GF-D8 (cell line): ENCODE measurements at regions not wholly inside any gene's neighbourhood (a gene's known extent, or its start where the extent isn't known, plus 50 kb on each side); places are given as distances from the start of the nearest gene placed in this dataset.

Experiments
- DNase-seq: peaks from one replicate; lab custom pipeline; 2025; lab: John Stamatoyannopoulos, UW

DNA sequence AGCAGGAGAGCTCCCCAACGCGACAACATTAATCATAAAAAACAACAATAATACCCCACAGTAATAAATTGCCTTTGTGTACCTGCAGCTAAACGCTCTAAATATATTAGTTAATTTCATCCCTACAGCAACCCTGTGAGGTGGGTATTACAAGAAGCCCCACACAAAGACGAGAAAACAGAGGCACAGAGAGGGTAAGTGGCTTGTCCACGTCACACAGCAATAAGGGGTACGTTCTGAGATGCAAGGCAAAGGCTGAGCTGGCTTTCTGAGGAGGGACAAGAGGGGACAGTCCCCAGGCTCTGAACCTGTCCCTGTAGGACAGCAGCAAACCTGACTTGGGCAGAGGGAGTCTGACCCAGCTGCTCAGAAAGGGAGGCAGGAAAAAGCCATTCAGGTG, 78.2 kb downstream of the NCOR2 start:
- no peak for DNase-seq

DNA sequence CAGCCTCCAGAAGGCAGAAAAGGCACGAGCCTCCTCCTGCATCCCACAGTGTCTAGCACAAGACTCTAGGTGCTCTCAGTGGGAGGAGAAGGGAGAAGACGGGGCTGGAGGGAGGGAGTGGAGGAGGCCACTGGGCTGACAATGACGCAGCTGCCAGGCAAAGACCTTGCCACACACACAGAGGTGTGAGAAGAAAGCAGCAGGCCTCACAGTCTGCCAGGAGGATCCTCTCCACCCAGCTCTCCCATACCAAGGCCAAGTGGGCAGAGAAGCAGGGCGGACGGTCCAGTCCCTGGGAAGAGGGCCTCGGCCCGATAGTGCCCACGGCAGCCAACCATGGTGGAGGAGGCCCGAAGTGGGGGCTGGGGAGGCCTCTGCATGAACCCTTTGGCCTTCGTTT, 78.9 kb downstream of the NCOR2 start:
- no peak for DNase-seq

DNA sequence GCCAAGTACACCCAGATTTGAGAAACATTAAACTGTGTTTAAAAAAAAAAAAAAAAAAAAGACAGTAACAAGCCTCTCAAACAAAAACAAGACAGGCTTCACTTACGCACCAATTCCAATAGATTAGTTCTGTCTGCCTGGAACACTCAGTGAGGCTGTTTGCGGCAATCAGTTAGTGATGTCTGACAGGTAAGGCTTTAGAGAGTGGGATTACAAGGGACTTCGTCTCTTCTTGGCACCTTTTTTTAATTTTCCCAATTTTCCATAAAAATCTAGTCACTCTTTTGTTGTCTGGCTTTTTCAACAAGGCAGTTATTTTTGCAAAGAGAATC, 79.6 kb downstream of the NCOR2 start:
- no peak for DNase-seq

DNA sequence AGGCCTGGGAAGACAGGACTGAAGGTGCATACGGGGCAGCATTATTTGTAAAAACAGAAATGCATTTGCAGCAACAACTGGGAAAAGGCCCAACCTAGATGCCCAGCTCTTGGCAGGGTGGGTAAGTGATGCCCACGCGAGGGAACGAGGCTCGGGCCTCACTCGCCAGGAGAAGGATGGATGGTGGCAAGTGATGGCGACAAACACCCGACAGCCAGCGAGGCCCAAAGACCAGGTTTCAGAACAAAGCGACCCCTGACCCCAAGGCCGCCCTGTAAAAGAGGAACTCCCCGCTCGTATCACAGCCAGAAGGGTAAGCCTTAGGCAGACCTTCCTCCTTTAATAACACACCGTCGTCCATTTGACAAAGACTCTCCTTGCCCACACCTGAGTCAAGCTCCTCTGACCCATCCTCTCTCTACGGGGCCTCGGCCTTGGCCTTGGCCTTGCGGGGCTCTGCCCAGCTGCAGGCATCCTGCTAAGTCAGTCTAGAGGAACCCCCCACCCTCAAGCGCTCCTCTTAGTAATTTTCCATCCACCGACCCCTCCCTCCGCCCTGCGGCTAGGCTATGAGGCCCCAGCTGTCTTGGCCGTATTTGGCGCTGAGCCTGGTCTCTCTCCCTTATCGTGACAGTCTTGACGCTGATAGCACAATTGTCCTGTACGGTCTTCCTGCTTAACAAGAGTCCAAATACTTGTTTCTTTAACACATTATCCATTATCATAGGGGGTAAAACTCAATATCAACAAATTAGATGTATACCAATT, 80.2 kb downstream of the NCOR2 start:
- DNase-seq: no peak

DNA sequence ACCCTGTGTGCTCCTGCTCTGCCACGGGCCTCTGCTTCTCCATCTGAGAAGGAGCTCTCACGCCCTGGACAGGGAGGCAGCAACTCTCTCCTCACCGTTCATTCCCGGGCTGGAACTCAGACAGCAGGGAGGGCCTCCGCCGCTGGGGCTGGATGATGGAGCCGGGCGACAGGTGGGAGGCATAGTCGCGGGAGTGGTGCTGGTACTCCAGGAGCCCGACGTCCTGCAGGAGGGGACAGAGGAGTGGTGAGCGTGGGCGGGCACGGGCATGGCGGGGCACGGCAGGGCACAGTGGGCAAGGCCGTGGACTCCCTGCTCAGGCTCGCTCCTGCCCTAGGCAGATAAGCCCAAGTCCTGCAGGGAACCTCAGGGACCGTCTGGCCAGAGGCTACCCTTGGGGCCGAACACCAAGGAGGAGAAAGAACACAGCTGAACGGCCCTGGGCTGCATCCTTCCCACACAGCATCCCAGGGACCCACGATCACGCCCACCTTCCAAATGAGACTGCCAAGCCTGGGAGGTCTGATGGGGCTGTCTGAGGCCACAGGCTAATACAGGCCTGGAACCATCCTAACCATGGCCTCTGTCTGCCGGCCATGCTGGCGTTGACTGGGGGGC, 81.0 kb downstream of the NCOR2 start:
- no peak for DNase-seq

DNA sequence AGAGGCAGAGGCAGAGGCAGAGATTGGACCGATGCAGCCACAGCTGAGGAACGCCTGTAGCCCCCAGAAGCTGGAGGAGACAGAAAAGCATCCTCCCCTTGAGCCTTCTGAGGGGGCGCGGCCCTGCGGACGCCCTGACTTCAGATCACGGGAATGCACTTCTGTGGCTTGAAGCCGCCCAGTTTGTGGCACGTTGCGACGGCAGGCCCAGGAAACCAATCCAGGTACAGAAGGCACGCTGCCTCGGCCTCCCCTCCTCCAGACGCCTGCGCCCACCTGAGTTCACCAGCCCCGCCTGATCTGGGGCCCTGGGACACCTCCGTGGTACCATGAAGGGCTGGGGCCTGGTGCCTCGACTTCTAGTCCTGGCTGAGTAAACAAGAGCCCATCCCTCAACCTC, 82.0 kb downstream of the NCOR2 start:
- DNase-seq: no peak

DNA sequence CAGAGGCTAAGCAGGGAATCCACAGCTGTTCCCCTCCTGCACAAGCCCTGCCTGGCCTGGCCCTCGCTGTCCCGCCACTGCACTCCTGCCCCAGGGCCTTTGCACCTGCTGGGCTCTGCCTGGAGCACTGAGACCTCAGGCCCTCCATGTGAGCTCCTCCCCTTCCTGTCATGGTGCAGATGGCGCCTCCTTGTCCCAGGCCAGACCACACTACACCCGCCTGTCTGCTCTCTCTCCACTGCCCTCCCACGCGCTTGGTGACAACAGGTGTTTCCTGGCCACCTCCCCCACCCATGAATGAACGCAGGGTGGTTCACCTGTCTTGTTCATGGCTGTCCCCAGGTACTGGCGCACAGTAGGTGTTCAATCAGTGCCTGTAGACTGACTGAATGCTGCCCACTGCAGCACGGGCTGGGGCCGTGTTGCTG, 82.9 kb downstream of the NCOR2 start:
- DNase-seq: no peak

DNA sequence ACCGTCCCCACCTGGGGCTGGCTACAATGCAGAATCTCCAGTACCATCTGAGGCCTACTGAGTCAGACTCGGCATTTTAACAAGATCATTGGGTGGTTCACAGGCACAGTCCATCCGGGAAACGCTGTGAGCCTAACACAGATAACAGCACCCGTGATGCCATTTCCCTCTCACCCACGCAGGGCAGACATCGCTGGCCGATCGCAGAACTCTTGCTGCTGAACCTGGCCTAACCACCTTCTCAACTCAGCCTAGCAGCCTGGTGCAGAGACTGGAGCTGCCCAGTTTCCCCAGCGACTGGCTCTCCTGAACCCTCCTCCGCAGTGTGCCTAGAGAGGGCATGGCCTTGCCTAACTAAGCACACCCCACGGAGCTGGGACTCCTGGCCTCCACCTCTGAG, 83.3 kb downstream of the NCOR2 start:
- no peak for DNase-seq

DNA sequence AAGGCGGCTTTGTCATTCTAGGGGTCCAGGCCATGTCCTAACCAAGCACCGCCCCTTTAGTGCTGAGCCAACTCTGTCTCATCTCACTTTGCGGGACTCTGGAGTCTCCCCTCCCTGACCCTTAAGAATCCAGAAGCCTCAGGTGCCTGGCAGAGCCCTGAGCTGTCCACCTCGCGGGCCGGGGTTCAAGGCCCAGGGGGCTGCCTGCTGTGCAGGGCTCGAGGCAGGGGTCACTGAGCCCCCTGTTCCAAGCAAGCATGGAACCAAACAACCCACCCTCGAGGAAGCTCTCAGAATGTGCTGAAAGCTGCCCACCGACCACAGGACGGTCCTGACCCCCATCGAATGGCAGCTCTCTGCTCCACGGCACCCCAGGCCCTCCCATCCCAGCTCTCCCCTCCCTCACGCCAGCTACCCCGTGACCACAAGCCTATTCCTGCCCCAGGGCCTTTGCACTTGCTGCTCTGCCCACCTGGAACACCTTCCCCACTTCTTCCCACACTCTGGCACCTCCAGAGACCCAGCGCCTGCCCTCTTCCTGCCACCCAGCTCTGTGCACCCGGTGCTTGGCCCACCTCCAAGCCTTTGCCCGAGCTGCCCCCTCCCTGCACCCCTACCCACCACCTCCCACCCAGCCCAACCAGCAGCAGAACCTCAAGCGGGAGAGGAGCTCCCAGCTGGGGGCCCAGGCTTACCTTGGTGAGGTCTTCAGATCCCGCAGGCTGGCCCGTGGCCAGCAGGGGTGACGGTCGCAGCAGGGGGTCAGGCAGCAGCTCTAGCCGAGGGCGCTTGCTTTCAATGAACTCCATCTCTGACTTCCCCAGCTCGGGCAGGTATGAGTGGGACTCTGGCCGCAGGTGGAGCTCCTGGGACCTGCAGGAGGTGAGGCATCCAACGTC, 84.3 kb downstream of the NCOR2 start:
- DNase-seq: no peak

DNA sequence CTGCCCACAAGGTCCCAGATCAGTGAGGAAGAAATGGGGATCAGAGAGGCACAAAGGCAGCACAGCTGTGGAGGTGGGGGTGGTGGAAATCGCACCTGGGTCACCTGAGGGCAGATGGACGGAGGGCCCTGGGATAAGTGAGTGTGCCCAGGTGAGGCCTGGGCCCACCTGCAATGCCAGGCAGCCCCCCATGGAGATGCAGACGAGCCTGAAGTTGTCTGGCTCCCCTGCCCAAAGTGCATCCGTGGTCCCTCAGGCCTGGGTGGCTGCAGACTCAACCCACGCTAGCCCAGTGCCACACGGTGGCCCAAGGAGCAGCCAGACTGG, 84.9 kb downstream of the NCOR2 start:
- no peak for DNase-seq

DNA sequence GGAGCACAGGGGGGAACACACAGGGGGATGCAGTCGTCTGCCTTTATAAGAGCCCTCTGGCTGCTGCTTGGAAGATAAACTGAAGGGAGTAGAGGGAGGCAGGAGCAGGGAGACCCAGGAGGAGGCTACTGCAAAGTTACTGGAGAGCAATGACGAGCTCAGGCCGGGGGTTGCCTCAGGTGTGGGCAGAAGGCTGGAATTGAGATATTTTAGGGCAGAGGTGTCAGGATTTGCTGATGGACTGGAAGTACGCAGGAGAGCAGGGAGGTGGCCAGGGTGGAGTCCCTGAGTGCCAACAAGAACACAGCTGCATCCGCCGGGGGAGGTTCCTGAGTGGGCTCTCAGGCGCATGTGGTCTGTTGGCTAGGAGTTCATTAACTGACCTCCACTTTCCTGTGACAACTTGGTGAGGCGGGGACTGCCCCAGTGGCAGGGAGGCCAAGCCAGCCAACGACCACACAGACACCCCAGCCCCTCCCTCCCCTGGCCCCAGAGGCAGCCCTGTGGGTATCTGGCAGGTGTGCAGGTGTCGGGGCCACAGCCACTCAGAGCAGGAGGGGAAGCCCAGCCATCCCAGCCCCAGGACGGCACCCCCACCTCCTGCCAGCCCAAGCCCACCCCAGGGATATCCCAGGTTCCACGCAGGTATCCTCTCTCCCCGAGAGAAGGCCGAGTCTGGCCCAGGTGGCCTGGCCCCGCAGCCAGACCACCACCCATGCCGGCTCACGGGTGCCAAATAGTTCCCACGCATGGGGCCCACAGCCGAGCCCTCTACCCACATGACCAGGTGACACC, 85.4 kb downstream of the NCOR2 start:
- DNase-seq: no peak

DNA sequence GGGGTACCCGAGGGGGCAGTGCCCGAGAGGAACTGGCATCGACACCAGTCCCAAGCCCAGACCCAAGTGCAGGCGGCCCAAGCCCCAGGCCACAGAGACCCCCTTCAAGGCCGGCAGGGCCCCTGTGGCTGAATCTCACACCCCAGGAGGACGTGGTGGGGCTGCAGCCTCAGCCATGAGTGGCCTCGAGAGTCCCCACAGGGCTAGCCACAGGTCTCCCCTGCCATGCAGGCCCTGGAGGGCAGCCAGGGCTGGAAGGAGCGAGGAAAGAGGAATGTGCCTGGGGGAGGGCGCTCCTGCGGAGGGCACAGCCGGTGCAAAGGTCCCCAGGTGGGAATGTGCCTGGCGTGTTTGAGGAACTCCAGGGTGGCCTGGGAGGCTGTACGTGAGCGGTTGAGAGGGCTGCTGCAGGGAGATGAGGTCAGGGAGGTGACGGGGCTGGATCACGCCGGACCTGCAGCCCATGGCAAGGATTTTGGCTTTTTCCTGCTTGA, 86.1 kb downstream of the NCOR2 start:
- DNase-seq: no peak

DNA sequence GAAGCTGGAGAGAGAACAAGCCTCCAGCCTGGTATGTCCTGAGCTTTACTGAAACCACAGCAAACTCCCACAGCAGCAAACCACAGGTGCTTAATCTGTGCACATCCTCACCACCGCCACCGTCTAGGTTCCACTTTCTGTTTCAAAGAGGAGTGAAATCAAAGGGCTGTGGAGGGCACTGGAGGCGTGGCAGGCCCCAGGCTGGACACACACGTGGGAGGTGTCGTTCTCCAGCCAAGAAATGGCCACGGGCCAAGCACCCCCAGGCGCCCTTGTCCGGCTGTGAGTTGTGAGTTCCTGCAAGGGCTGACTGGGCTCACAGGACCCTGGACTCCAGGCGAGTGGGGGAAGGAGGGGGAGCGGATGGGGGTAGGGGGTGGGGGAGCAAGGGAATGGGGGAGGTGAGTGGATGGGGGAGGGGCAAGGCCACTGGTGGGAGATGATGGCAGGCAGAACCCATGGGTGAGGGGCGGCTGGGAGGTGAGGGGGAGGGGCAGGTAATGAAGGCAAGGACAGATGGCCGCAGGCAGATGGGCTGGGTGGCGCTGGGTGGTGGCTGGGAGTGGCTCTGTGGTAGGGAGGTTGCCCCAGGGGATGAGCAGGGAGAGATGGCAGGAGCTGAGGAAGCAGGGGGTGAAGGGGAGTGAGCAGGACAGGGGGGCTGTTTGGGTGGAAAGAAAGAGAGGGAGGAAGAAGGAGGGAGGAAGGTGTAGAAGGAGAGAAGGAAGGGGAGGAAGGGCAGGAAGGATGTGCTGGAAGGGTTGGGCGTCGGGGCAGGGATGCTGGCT, 86.7 kb downstream of the NCOR2 start:
- DNase-seq: no peak

DNA sequence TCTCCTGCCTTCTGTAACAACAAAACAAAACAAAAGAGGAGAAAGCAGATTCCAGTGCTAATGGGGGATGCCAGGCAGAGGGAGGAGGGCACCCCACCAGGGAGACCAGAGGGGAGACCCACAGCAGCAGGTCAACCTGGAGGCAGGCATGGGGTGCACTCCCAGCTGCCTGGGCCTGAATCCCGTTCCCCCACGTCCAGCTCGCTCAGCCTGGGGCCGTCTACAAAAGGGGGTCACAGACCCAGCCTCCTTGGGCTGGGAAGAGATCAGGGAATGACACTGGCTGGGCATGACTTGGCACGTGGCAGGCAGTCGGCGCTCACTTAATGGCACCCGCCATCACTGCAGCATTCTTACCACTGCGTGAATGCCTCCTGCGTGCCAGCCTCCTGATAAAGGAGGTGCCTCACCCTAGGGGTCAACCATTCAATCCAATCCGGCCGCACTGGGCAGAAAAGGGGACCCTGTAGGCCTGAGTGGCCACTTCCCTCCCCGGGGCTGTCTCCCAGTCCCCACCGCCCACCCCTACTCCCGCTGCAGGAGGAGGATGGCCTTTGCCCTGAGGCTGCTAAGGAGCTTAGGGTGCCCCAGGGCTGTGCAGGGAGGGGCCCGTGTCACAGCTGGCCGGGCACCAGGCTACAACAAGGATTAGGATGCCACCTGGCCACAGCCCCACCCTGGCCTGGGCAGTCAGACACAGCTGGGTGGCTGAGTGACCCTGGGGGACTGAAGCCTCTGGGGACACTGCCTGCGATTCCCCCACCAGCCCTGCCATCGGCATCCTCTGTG, 87.5 kb downstream of the NCOR2 start:
- DNase-seq: no peak

DNA sequence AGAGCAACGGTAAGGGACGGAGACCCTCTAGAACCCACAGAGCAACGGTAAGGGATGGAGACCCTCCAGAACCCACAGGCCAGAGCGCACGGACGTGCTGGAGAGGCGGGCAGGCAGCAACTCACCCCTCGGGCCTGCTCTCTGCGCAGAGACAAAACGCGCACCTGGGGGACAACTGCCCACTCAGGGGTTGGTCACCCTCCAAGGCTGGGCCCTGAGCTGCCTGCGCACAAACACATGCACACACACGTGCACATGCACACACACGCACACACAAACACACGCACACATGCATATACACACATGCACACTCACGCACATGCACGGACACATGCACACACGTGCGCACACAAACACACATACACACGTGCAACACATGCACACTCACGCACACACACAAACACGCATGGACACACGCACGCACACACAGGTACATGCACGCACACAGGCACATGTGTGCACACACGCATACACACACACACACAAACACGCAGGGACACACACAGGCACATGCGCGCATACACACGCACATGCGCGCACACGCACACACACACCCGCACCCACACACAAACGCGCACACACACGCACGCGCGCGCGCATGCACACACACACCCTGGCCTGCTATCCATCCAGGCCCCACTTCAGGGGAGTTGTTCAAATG, 88.3 kb downstream of the NCOR2 start:
- no peak for DNase-seq

DNA sequence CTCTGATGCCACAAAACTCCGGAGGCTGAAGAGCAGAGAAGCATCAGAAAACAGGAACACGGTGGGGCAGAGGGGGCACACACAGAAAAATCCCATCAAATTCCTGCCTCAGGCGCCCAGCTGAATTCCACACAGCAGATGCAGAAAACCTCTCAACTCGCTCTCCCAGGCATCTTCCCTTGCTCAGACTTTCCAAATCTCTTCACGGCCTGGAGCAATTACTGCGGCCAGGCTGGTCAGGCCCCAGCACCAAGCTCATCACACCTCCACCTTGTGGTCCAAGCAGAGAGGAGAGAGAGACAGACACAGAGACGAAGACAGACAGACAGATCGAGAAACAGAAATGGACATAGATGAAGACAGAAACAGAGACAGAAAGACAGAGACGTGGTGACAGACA, 89.0 kb downstream of the NCOR2 start:
- DNase-seq: no peak

DNA sequence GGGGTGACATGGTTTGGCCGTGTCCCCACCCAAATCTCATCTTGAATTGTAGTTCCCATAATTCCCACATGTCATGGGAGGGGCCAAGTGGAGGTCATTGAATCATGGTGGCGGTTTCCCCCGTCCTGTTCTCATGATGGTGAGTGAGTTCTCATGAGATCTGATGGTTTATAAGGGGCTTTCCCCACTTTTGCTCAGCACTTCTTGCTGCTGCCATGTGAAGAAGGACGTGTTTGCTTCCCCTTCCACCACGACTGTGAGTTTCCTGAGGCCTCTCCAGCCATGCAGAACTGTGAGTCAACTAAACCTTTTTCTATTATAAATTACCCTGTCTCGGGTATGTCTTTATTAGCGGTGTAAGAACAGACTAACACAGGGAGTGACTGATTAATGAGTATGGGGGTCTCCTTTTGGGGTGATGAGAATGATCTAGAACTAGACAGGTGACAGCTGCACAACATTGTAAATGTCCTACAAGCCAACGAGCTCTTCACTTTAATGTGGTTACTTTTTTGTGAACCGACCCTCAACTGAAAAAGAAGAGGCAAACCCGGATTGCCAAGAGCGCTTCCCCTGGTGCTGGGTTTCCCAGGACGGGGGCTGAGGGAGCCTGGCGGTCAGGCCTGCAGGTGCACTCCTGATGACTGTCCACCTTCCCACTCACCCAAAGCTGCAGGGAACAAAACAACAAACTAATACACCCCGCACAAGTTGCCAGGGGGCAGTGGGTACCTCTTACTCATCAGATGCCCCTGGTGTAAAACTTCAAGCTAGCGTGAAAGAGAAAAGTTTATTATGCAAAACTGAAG, 90.1 kb downstream of the NCOR2 start:
- no peak for DNase-seq

DNA sequence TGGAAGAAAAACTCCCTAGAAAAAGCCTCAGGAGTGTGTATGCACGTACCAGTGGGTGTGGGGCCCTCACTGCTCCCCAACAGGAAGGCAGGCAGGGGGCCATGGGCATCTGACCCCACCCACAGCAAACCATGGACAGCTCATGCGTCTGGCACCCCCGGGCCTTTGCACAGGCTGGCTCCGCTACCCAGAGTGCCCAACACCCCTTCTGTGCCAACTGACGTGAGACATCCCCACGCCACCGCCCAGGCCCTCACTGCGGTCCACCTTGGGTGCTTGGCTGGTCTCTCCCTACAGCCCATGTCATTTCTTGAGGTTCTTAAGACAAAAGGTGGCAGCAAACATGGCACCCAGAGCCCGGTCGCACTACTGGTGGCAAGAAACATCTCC, 91.4 kb downstream of the NCOR2 start:
- no peak for DNase-seq

DNA sequence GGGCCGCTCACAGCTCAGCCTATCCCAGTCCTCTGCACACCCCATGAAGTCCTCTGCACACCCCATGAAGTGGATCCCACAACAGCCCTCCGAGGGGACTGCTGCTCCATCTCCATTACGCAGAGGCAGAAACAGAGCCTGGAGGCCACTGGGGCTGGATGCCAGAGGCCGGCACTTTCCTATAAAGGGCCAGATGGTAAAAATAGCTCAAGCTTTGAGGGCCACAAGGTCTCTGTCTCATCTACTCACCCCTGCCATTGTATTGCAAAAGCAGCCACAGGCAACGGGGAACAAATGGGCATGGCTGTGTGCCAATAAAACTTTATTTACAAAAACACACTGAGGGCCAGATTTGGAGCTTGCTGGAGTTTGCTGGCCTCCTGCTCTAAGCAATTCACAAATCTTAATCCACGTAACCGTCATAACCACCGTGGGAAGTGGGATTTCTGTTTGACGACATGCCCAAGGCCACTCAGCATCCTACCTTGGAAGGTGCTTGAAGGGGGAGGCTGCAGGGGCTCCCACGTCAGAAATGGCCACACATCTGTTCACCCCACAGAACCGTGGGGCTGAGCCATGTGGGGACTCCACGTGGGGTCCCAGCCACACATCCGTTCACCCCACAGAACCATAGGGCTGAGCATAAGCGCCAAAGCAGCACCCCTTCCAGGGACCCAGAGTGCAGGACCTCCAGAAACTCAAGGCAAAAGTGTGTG, 92.0 kb downstream of the NCOR2 start:
- no peak for DNase-seq
